ENCODE measurements at regions not wholly inside any gene's neighbourhood (a gene's known extent, or its start where the extent isn't known, plus 50 kb on each side); places are given as distances from the start of the nearest gene placed in this dataset.

- DNase-seq = no peak
- no peaks in the 10 kb centered on the region for H3K4me1 ChIP-seq
- no peaks in the 10 kb centered on the region for H3K36me3 ChIP-seq
- no peak overlapping the region for H3K27ac ChIP-seq
- peaks cover 0 to 7% (median 0%) of the 10 kb centered on the region in 3 donors for H3K9me3 ChIP-seq
- intact Hi-C loops (cut with DNase I; ENCODE audit: low total_unique reads) = no loop called here
- TF ChIP-seq, protein P1, sequence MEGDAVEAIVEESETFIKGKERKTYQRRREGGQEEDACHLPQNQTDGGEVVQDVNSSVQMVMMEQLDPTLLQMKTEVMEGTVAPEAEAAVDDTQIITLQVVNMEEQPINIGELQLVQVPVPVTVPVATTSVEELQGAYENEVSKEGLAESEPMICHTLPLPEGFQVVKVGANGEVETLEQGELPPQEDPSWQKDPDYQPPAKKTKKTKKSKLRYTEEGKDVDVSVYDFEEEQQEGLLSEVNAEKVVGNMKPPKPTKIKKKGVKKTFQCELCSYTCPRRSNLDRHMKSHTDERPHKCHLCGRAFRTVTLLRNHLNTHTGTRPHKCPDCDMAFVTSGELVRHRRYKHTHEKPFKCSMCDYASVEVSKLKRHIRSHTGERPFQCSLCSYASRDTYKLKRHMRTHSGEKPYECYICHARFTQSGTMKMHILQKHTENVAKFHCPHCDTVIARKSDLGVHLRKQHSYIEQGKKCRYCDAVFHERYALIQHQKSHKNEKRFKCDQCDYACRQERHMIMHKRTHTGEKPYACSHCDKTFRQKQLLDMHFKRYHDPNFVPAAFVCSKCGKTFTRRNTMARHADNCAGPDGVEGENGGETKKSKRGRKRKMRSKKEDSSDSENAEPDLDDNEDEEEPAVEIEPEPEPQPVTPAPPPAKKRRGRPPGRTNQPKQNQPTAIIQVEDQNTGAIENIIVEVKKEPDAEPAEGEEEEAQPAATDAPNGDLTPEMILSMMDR (IDR thresholded peaks at IDR 0.05) = no peak
- H3K27me3 ChIP-seq = no peaks in the 10 kb centered on the region
- H3K4me3 ChIP-seq = no peak overlapping the region
These were observed 597.0 kb downstream of the PSAT1 start for GRCh38 chr9:78893774-78894401.

DNA sequence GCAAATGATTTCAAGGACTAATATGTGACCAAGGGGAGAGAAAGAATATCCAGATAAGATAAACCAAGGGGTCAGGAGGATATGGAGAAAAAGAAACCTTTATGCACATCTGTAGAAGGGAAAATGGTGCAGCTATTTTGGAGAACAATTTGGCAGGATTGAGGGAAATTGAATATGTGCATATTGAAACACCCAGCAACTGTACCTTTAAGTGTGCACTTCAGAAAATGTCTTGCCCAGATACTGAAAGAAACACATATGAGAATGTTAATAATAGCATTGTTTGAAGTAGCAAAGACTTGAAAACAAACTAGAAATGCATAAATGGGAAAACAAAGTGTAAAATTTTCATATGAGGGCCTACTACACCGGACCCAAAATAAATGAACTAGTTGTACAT, 599.6 kb downstream of the PSAT1 start:
- Histone ChIP-seq H3K27me3 (no peaks in the 10 kb centered on the region), H3K36me3 (no peaks in the 10 kb centered on the region), H3K9me3 (no peaks in the 10 kb centered on the region), H3K4me1 (no peaks in the 10 kb centered on the region), H3K4me3 (no peak overlapping the region), H3K27ac (no peak overlapping the region)
- no peak for DNase-seq
- TF ChIP-seq, protein P1 (IDR thresholded peaks at IDR 0.05) = no peak
- intact Hi-C loops (cut with DNase I; ENCODE audit: low total_unique reads) = no loop called here

DNA sequence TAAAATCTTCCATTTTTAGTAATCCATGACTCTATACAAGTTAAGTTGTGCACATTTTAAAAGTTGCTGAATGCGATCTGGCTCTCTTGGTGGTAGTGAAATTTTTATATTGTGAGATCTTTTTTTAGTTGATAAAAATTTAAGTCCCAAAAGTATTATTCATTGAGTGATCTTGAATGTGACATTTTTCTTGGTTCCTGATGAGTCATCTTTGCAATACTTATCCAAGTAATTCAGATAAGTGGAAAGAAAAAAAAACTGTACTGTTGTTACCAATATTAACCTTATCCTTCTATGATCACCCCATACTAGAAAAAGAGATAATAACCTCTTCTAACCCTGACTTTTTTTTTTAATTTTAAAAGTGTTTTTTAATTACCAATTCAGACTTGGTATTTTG, 601.3 kb downstream of the PSAT1 start:
- TF ChIP-seq, protein P1 (IDR thresholded peaks at IDR 0.05) = no peak
- no peak overlapping the region for H3K4me3 ChIP-seq

GRCh38 chr9:78899006-78899405, 602.1 kb downstream of the PSAT1 start:
- TF ChIP-seq, protein P1 (IDR thresholded peaks at IDR 0.05) = no peak
- Histone ChIP-seq H3K4me1 (no peaks in the 10 kb centered on the region), H3K27me3 (no peaks in the 10 kb centered on the region), H3K36me3 (no peaks in the 10 kb centered on the region), H3K4me3 (no peak overlapping the region), H3K9me3 (no peaks in the 10 kb centered on the region), H3K27ac (no peak overlapping the region)
- intact Hi-C loops (cut with DNase I; ENCODE audit: low total_unique reads) = no loop called here
- no peak for DNase-seq

More for the DNA sequence above, 601.3 kb downstream of the PSAT1 start:
- intact Hi-C loops (cut with DNase I; ENCODE audit: low total_unique reads) = no loop called here
- Histone ChIP-seq H3K9me3 (no peaks in the 10 kb centered on the region), H3K27ac (no peak overlapping the region), H3K27me3 (no peaks in the 10 kb centered on the region), H3K36me3 (no peaks in the 10 kb centered on the region), H3K4me1 (no peaks in the 10 kb centered on the region)
- DNase-seq = no peak

GRCh38 chr9:78900500-78900899, 603.6 kb downstream of the PSAT1 start:
- no peak overlapping the region for H3K27ac ChIP-seq
- no peaks in the 10 kb centered on the region for H3K4me1 ChIP-seq
- H3K9me3 ChIP-seq = no peaks in the 10 kb centered on the region
- no peak for DNase-seq
- no peaks in the 10 kb centered on the region for H3K27me3 ChIP-seq
- no peaks in the 10 kb centered on the region for H3K36me3 ChIP-seq
- no peak overlapping the region for H3K4me3 ChIP-seq
- intact Hi-C loops (cut with DNase I; ENCODE audit: low total_unique reads) = no loop called here
- TF ChIP-seq, protein P1 (IDR thresholded peaks at IDR 0.05) = no peak

GRCh38 chr9:78902051-78902450, 605.1 kb downstream of the PSAT1 start:
- Histone ChIP-seq H3K4me1 (no peaks in the 10 kb centered on the region), H3K27me3 (no peaks in the 10 kb centered on the region), H3K9me3 (no peaks in the 10 kb centered on the region), H3K36me3 (no peaks in the 10 kb centered on the region), H3K27ac (no peak overlapping the region), H3K4me3 (no peak overlapping the region)
- DNase-seq = no peak
- intact Hi-C loops (cut with DNase I; ENCODE audit: low total_unique reads) = no loop called here
- TF ChIP-seq, protein P1 (IDR thresholded peaks at IDR 0.05) = no peak
